Naive thymus-derived CD8-positive, alpha-beta T cell (primary cell): ENCODE measurements at regions not wholly inside any gene's neighbourhood (a gene's known extent, or its start where the extent isn't known, plus 50 kb on each side); places are given as distances from the start of the nearest gene placed in this dataset.

Experiments used
- ATAC-seq, 2 donors: fragments of 150-1000 bp; cut with Tn5 transposase in 1 of 2; sonication (Bioruptor Pico), chemical (Tn5 transposase) in 1 of 2; 1 replicate in 1 of 2; 2 replicates in 1 of 2; pipeline ENCODE4 v1.10.0; 2021; ENCODE audit warnings: mild to moderate bottlenecking in 2 of 2, moderate library complexity in 2 of 2
- POLR2A ChIA-PET: fragments of 350-600 bp; sonication (Branson Sonifier 250); formaldehyde crosslinking; loops from one replicate; lab custom pipeline; 2021; ENCODE audit warnings: antibody characterized with exemption; lab: Charles Lee
- DNase-seq, 10 donors: peaks; one replicate each; pipeline versions ENCODE4 v3.0.0 to v3.0.0-alpha.2; 2020 to 2022
- H3K27ac Mint-ChIP-seq, 10 donors: one replicate each; pipeline ENCODE4 v1.8.0; 2020 to 2022; ENCODE audit warnings: mild to moderate bottlenecking in 10 of 10, mixed read lengths in 10 of 10, moderate library complexity in 4 of 10, inconsistent platforms in 1 of 10
- H3K27me3 Mint-ChIP-seq, 5 donors: one replicate each; pipeline ENCODE4 v1.8.0; 2021 to 2022; ENCODE audit warnings: mixed read lengths in 5 of 5
- H3K36me3 Mint-ChIP-seq, 3 donors: one replicate each; pipeline ENCODE4 v1.8.0; 2020 to 2022; ENCODE audit warnings: mixed read lengths in 3 of 3, mild to moderate bottlenecking in 2 of 3, inconsistent platforms in 1 of 3
- H3K4me1 Mint-ChIP-seq, 4 donors: one replicate each; pipeline ENCODE4 v1.8.0; 2021 to 2022; ENCODE audit warnings: mixed read lengths in 4 of 4
- H3K4me3 Mint-ChIP-seq, 10 donors: one replicate each; pipeline ENCODE4 v1.8.0; 2020 to 2022; ENCODE audit warnings: mild to moderate bottlenecking in 10 of 10, mixed read lengths in 10 of 10, moderate library complexity in 6 of 10, inconsistent platforms in 1 of 10
- H3K9me3 Mint-ChIP-seq, 9 donors: one replicate each; pipeline ENCODE4 v1.8.0; 2020 to 2022; ENCODE audit warnings: mixed read lengths in 9 of 9, mild to moderate bottlenecking in 3 of 9, inconsistent platforms in 1 of 9, moderate library complexity in 1 of 9

DNA sequence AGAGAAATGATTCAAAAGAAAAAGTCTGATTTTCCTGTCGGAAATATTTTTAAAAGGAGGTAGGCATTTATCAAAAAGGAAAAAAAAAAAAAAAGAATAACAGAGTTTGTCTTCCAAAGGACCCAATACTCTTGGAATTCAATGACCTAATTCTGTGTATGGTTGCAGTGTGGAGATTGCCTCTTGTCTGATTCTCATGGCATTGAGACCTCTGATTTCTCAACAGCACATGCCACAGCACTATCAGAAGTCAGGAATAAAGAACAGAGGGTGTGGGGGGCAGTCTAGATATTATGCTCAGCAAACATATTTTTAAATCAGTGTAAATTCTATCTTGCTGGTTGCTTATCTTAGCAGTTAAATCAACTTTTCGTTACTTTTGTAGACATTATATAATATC, 81.3 kb upstream of the SOX9 start:
- Mint-ChIP-seq H3K27ac (no peak overlapping the region), H3K36me3 (no peaks in the 10 kb centered on the region), H3K4me1 (no peaks in the 10 kb centered on the region), H3K4me3 (no peak overlapping the region), H3K9me3 (peaks cover 0 to 15% (median 0%) of the 10 kb centered on the region in 9 donors), H3K27me3 (peaks cover 0 to 10% (median 4%) of the 10 kb centered on the region in 5 donors)
- POLR2A ChIA-PET: no interaction called here
- ATAC-seq (no peak), DNase-seq (no peak)

DNA sequence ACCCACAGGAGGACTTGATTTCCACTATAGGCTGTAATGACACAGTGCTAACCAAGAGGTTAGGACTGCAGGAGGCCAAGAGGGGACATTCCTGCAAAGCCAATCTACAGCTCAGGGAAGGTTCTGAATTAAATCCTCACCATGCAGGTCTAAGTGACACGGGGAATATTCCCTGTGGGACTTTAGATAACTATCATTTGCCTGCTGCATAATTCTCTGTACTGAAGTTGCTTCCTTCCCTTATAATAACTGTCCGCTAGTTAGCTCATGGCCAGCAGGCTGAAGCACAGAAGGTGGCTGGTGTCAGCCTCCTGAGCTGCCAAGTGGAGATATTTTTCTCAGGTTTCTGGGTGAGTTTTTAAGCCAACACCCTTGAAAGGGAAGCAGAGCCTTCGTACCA, 74.6 kb upstream of the SOX9 start:
- Mint-ChIP-seq H3K27me3 (peaks cover 0 to 20% (median 4%) of the 10 kb centered on the region in 5 donors), H3K9me3 (peaks cover 0 to 9% (median 3%) of the 10 kb centered on the region in 9 donors), H3K4me1 (no peaks in the 10 kb centered on the region), H3K27ac (no peak overlapping the region), H3K36me3 (peaks cover 0 to 7% (median 0%) of the 10 kb centered on the region in 3 donors), H3K4me3 (no peak overlapping the region)
- POLR2A ChIA-PET: no interaction called here
- ATAC-seq (no peak), DNase-seq (no peak)

DNA sequence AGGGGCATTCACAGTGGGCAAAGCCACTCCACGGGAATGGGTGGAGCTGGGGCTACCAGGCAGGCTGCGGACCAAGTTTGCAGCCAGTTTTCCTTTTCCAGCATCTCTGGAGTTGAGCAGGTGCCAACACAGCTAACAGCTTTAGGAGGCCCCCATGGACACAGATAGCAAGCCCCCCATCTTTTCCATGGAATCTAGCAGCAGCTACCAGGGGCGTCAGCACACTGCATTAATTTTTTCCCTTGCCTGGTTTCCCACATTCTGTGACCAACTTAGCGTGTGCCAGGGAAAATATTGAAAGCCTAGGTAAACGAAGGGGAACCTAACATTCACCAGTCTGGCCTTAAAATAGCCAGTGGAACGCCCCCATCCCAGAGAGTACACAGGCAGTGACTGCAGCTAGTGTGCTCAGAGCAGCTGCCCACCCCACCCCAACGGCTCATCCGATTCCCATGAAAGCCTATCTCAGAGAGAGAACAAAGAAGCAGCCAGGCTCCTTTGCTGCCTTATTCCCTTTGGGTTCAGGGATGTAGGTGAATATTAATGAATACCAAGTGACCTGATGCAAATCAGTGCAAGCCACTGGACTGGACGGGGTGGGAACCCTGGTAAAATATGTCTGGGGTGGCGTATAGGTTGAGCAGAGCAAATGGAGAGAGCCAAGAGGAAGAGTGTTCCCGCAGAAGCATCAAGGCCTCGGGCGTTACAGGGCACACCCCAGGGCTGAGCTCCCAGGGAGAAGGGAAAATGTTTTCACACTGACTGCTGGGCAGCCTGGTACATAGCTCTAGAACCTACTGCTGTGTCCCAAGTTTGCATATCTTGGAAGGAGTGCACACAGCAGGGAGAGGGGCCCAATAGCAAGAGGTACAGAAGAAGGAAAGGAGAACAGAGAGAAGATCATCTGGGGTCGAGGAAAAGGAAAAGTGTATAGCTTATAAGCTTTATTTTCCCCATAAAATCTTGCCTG, 73.9 kb upstream of the SOX9 start:
- H3K9me3 Mint-ChIP-seq: peaks cover 0 to 10% (median 5%) of the 10 kb centered on the region in 9 donors
- no peaks in the 10 kb centered on the region for H3K4me1 Mint-ChIP-seq
- ATAC-seq: no peak
- H3K27ac Mint-ChIP-seq: no peak overlapping the region
- H3K36me3 Mint-ChIP-seq: peaks cover 0 to 11% (median 0%) of the 10 kb centered on the region in 3 donors
- POLR2A ChIA-PET: no interaction called here
- no peak overlapping the region for H3K4me3 Mint-ChIP-seq
- H3K27me3 Mint-ChIP-seq: peaks cover 0 to 20% (median 4%) of the 10 kb centered on the region in 5 donors
- no peak for DNase-seq

DNA sequence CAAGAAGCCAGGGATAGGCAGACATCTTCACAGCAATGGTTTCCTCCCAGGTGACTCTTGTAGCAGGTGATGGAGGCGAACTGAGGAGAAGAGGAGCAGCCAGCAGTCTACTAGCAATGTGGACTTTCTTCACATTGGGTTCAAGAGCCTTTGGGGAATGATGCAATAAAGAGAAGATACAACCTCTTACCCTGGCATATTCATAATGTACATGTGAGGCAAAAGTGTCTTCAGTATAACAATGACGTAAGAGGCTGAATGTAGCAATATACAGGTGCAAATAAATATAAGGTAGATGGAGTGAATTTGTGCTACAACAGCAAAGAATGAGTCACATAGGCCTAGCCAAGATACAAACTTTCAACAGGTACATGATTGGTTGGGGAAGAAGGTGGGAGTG, 70.9 kb upstream of the SOX9 start:
- Mint-ChIP-seq H3K27ac (no peak overlapping the region), H3K36me3 (peaks cover 0 to 11% (median 0%) of the 10 kb centered on the region in 3 donors), H3K4me1 (no peaks in the 10 kb centered on the region), H3K9me3 (peaks cover 0 to 10% (median 5%) of the 10 kb centered on the region in 9 donors), H3K4me3 (no peak overlapping the region), H3K27me3 (peaks cover 0 to 8% (median 4%) of the 10 kb centered on the region in 5 donors)
- ATAC-seq: no peak
- no peak for DNase-seq
- POLR2A ChIA-PET: no interaction called here

DNA sequence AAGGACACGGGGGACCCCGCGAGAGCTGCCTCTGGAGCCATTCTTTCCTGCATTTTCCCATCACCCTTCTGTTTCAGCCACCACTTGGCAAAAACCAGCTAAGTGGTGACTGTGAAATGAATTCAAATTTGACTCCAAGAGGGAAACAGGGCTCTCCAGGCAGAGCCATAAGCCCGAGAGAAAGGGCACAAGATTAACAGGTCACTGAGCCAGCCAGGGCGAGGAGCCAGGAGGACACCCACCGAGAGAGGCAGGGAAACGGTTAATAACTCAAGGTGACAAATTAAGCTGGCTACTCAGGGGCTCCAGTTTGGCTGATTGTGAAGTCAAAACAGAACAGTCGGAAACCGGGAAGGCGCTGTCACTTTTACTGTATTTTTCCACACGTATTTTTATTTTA, 67.8 kb upstream of the SOX9 start:
- DNase-seq (no peak), ATAC-seq (no peak)
- H3K27me3 Mint-ChIP-seq: peaks cover 0 to 1% (median 0%) of the 10 kb centered on the region in 5 donors
- no peak overlapping the region for H3K27ac Mint-ChIP-seq
- H3K36me3 Mint-ChIP-seq: peaks cover 0 to 11% (median 0%) of the 10 kb centered on the region in 3 donors
- peaks cover 0 to 10% (median 5%) of the 10 kb centered on the region in 9 donors for H3K9me3 Mint-ChIP-seq
- H3K4me1 Mint-ChIP-seq: peaks cover 0 to 1% (median 0%) of the 10 kb centered on the region in 4 donors
- POLR2A ChIA-PET: no interaction called here
- no peak overlapping the region for H3K4me3 Mint-ChIP-seq

DNA sequence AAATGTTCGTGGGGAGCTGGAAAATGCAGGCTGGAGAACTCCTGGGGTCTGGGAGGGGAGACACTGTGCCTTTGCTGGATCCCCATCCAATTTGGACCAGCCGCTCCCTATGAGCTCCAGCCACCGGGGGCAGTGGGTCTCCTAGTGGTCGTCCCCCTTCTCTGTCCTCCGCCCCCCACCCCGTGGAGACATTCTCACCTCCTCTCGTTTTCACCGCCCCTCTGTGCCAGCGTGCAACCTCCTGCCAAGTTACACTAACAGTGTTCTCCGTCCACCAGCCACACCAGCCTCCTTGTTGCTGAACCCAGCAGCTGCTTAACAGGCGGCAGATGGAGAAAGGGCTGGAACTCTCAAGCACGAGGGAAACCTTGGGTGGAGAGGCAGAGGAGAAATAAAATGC, 67.4 kb upstream of the SOX9 start:
- POLR2A ChIA-PET: no interaction called here
- H3K4me1 Mint-ChIP-seq: peaks cover 0 to 1% (median 0%) of the 10 kb centered on the region in 4 donors

DNA sequence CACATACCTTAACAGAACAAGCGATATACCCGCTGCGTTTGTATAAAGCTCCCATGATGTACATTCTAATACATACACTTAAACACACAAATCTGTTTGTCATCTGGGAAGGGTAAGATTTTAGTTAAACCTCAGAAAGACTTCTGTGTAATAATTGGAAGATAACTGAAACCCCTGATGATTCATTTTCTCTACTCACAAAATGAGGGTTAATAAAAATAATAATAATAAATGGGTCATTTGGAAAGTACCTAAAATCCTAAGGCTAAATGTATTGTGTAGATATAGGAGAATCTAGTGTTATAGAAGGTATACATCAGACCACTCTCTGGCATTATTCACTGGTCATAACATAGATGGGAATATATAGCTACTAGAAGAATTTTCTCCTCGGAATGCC, 64.7 kb upstream of the SOX9 start:
- H3K27ac Mint-ChIP-seq: no peak overlapping the region

More for the DNA sequence above, 67.4 kb upstream of the SOX9 start:
- DNase-seq (no peak), ATAC-seq (no peak)
- Mint-ChIP-seq H3K27ac (no peak overlapping the region), H3K4me3 (peak overlapping the region in 1 of 10 donors; percentile 14), H3K36me3 (peaks cover 0 to 11% (median 0%) of the 10 kb centered on the region in 3 donors), H3K27me3 (peaks cover 0 to 1% (median 0%) of the 10 kb centered on the region in 5 donors), H3K9me3 (peaks cover 0 to 10% (median 5%) of the 10 kb centered on the region in 9 donors)

DNA sequence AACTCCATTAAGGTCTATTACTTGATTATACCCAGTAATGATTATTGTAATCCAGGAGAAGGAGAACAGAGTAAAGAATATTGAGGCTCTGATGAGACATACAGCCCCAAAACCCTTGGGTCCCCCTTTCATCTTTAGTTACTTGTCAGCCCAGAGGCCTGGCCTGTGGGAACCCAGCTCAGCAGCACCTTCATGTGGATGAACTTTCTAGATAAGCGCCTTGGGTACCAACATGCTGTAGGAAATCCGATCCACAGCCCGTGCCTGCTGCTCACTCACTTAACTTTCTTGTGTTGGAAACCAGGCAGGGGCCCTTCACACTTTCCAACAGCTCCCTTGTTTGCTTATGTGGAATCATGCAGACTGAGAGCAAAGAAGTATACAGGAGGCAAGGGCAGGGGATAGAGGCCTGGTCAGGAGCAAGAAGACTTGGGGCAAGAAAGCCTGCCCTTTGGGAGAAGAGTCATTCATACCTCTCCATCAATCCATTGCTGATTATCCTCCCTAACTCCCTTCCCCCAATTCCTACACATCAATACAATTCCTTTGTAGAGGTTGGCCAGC, 64.0 kb upstream of the SOX9 start:
- H3K27me3 Mint-ChIP-seq: peaks cover 0 to 3% (median 0%) of the 10 kb centered on the region in 5 donors
- no peak overlapping the region for H3K4me3 Mint-ChIP-seq
- H3K9me3 Mint-ChIP-seq: peaks cover 0 to 10% (median 0%) of the 10 kb centered on the region in 9 donors
- H3K4me1 Mint-ChIP-seq: peaks cover 0 to 1% (median 0%) of the 10 kb centered on the region in 4 donors
- POLR2A ChIA-PET: no interaction called here
- H3K27ac Mint-ChIP-seq: no peak overlapping the region
- ATAC-seq: no peak
- no peaks in the 10 kb centered on the region for H3K36me3 Mint-ChIP-seq
- no peak for DNase-seq

More for the DNA sequence above, 64.7 kb upstream of the SOX9 start:
- Mint-ChIP-seq H3K4me1 (peaks cover 0 to 1% (median 0%) of the 10 kb centered on the region in 4 donors), H3K36me3 (peaks cover 0 to 4% (median 0%) of the 10 kb centered on the region in 3 donors), H3K4me3 (no peak overlapping the region), H3K27me3 (peaks cover 0 to 1% (median 0%) of the 10 kb centered on the region in 5 donors), H3K9me3 (peaks cover 0 to 10% (median 3%) of the 10 kb centered on the region in 9 donors)
- no peak for ATAC-seq
- DNase-seq: no peak
- POLR2A ChIA-PET: no interaction called here

DNA sequence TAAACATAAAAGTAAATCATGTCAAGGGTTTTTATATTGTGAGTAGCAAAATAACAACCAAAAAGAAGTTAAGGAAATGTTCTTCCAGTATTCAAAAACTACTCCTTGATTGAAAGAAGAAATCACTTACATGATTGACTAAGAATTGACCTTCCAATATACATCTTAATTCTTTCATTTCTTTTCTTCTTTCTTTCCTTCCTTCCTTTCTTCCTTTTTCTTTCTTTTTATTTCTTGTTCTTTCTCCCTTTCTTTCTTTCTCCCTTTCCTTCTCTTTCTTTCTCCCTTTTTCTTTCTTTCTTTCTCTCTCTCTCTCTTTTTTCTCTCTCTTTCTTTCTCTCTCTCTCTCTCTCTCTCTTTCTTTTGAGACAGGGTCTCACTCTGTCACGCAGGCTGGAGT, 60.7 kb upstream of the SOX9 start:
- no peak for ATAC-seq
- POLR2A ChIA-PET: no interaction called here
- Mint-ChIP-seq H3K27me3 (peaks cover 0 to 3% (median under 1%) of the 10 kb centered on the region in 5 donors), H3K36me3 (no peaks in the 10 kb centered on the region), H3K4me3 (no peak overlapping the region), H3K4me1 (peaks cover 0 to 1% (median 0%) of the 10 kb centered on the region in 4 donors), H3K9me3 (peaks cover 0 to under 1% (median 0%) of the 10 kb centered on the region in 9 donors), H3K27ac (peak overlapping the region in 1 of 10 donors; percentile 38)
- DNase-seq: no peak

DNA sequence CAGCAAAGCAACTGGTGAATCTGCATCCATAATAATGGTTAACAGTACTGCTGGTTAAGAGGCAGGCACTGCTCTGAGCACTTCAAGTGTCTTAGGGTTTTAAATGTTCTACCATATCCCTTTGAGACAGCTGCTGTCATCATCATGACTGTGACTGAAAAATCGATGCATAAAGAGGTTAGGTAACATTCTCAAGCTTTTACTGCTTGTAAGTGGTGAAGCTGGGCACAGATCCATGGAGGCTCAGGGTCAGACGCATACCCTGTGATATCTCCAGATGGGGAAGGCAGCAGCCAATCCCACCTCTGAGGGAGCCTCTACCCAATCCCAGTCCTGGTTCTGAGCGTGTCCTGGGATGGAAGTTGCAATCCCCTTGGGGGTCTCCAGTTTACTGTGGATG, 57.6 kb upstream of the SOX9 start:
- peaks cover 0 to 22% (median 0%) of the 10 kb centered on the region in 9 donors for H3K9me3 Mint-ChIP-seq
- POLR2A ChIA-PET: no interaction called here
- ATAC-seq: no peak
- H3K4me3 Mint-ChIP-seq: no peak overlapping the region
- H3K4me1 Mint-ChIP-seq: no peaks in the 10 kb centered on the region
- no peaks in the 10 kb centered on the region for H3K36me3 Mint-ChIP-seq
- peaks cover 0 to 10% (median 3%) of the 10 kb centered on the region in 5 donors for H3K27me3 Mint-ChIP-seq
- H3K27ac Mint-ChIP-seq: no peak overlapping the region
- DNase-seq: no peak

DNA sequence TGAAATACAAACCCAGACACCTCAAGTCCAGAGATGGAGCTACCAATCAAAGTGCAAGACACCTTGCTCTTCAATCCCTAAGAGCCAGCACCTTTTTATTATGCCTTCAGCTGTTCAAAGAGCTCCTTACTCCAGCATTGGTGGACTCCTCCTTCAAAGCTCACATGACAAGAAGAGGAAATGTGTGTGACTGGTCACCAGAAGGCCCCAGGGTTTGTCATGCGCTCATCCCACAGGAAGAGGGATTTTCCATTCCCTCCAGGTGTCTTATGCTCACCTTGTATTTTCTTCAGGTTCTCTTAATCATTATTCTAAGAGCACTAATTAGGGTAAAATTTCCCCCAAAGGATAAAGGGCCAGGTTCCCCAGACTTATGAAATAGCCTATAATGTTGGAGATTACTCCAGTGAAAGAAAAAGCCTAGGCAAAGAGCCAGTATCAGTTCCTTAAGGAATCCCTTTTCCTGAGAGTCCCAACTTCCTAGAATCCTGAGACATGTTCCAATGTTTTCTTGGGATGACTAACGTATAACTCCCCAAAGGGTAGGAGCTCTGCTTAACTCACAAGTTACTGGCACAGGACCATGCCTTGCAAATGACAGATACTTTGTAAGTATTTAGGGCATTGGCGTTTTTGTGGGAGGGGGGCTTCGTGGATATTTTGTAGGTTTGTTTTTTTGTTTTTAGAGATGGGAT, 56.9 kb upstream of the SOX9 start:
- POLR2A ChIA-PET: no interaction called here
- ATAC-seq (no peak), DNase-seq (no peak)
- Mint-ChIP-seq H3K4me3 (no peak overlapping the region), H3K36me3 (no peaks in the 10 kb centered on the region), H3K27me3 (peaks cover 0 to 11% (median 3%) of the 10 kb centered on the region in 5 donors), H3K9me3 (peaks cover 0 to 22% (median 0%) of the 10 kb centered on the region in 9 donors), H3K4me1 (no peaks in the 10 kb centered on the region), H3K27ac (no peak overlapping the region)

DNA sequence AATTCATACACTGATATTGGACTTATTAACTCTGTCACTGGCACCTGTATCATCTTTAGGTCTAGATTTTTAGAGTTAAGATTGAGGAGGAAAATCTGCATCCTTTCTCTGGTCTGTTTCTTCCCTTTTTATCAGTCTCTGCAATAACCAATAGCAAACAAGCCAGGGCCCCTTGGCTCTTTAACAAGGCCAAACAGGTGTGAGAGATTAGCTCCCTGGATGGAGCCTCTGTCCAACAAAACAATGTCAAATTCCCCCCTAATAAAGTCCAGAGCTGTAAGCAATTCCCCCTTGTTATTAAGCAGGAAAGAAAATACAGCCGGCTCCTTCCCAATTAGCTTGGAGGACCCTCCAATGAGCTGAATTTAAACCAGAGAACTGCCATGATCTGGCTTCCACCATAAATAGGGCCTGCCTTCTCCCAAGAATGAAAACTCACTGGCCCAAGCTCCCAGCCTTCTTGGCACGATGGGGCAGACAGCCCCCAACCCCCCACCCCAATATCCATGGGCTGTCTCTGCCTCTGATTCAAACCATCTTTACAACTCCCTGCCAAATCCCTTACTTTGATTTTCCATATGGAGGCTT, 56.1 kb upstream of the SOX9 start:
- Mint-ChIP-seq H3K27me3 (peaks cover 0 to 11% (median 3%) of the 10 kb centered on the region in 5 donors), H3K4me1 (no peaks in the 10 kb centered on the region), H3K9me3 (peaks cover 0 to 22% (median 0%) of the 10 kb centered on the region in 9 donors), H3K36me3 (no peaks in the 10 kb centered on the region), H3K4me3 (no peak overlapping the region), H3K27ac (no peak overlapping the region)
- DNase-seq: no peak
- POLR2A ChIA-PET: no interaction called here
- no peak for ATAC-seq
